ENCODE measurements at regions not wholly inside any gene's neighbourhood (a gene's known extent, or its start where the extent isn't known, plus 50 kb on each side); places are given as distances from the start of the nearest gene placed in this dataset.

GRCh38 chr7:115827305-115828045, 203.1 kb downstream of the TFEC start:
- in situ Hi-C loops (cut with MboI; ENCODE audit: low sequenced_read_pairs, unreplicated experiment) = no loop called here
- peak; percentile 24 for DNase-seq (ENCODE audit: low spot score)
- no peak for TF ChIP-seq CTCF (IDR thresholded peaks at IDR 0.05; ENCODE audit: borderline replicate concordance, control extremely low read depth, extremely low read depth, insufficient read depth, missing control alignments)

- in situ Hi-C loops (cut with MboI; ENCODE audit: low sequenced_read_pairs, unreplicated experiment) = no loop called here
Observed at GRCh38 chr7:115825456-115826115, 205.0 kb downstream of the TFEC start.

GRCh38 chr7:115822801-115823200, 207.8 kb downstream of the TFEC start:
- no peak for DNase-seq (ENCODE audit: low spot score)
- in situ Hi-C loops (cut with MboI; ENCODE audit: low sequenced_read_pairs, unreplicated experiment) = no loop called here
- TF ChIP-seq CTCF (IDR thresholded peaks at IDR 0.05; ENCODE audit: borderline replicate concordance, control extremely low read depth, extremely low read depth, insufficient read depth, missing control alignments) = no peak

More at GRCh38 chr7:115825456-115826115, 205.0 kb downstream of the TFEC start:
- DNase-seq (ENCODE audit: low spot score) = no peak
- no peak for TF ChIP-seq CTCF (IDR thresholded peaks at IDR 0.05; ENCODE audit: borderline replicate concordance, control extremely low read depth, extremely low read depth, insufficient read depth, missing control alignments)

GRCh38 chr7:115822380-115822779, 208.2 kb downstream of the TFEC start:
- in situ Hi-C loops (cut with MboI; ENCODE audit: low sequenced_read_pairs, unreplicated experiment) = no loop called here
- no peak for DNase-seq (ENCODE audit: low spot score)
- TF ChIP-seq CTCF (IDR thresholded peaks at IDR 0.05; ENCODE audit: borderline replicate concordance, control extremely low read depth, extremely low read depth, insufficient read depth, missing control alignments) = no peak

- DNase-seq (ENCODE audit: low spot score) = no peak
- TF ChIP-seq CTCF (IDR thresholded peaks at IDR 0.05; ENCODE audit: borderline replicate concordance, control extremely low read depth, extremely low read depth, insufficient read depth, missing control alignments) = no peak
- in situ Hi-C loops (cut with MboI; ENCODE audit: low sequenced_read_pairs, unreplicated experiment) = no loop called here
Observed at GRCh38 chr7:115816318-115816974, 214.1 kb downstream of the TFEC start.

- in situ Hi-C loops (cut with MboI; ENCODE audit: low sequenced_read_pairs, unreplicated experiment) = no loop called here
- DNase-seq (ENCODE audit: low spot score) = no peak
- no peak for TF ChIP-seq CTCF (IDR thresholded peaks at IDR 0.05; ENCODE audit: borderline replicate concordance, control extremely low read depth, extremely low read depth, insufficient read depth, missing control alignments)
Observed at GRCh38 chr7:115812794-115813193, 217.8 kb downstream of the TFEC start.

Data from GM13976 (cell line).